CD4-positive, alpha-beta T cell (primary cell): ENCODE measurements at regions not wholly inside any gene's neighbourhood (a gene's known extent, or its start where the extent isn't known, plus 50 kb on each side); places are given as distances from the start of the nearest gene placed in this dataset.

Source experiments
- ATAC-seq: fragments of 200-7000 bp; cut with Tn5 transposase; one replicate; pipeline ENCODE4 v1.10.0; 2022; ENCODE audit warnings: mild to moderate bottlenecking; ENCODE audit not compliant: poor library complexity
- CTCF ChIA-PET: fragments of 350-600 bp; sonication (Branson Sonifier 250); formaldehyde crosslinking; loops from one replicate; lab custom pipeline; 2021; ENCODE audit warnings: antibody characterized with exemption, inconsistent platforms; lab: Charles Lee
- POLR2A ChIA-PET: fragments of 350-600 bp; sonication (Branson Sonifier 250); formaldehyde crosslinking; loops from one replicate; lab custom pipeline; 2021; ENCODE audit warnings: antibody characterized with exemption, inconsistent platforms; lab: Charles Lee
- DNase-seq, 14 experiments: peaks; one replicate each; pipeline ENCODE4 v3.0.0-alpha.2; 2013 to 2020; ENCODE audit warnings: mixed read lengths in 2 of 14
- H3K27ac ChIP-seq, 2 donors: one replicate each; pipeline versions ENCODE4 v1.5.1 to v1.7.0; 2013; ENCODE audit warnings: low read length in 2 of 2, low read depth in 1 of 2, mild to moderate bottlenecking in 1 of 2
- H3K27me3 ChIP-seq, 2 experiments: 1 replicate in 1 of 2; 2 replicates in 1 of 2; pipeline versions ENCODE4 v1.6.1 to v1.7.0; 2013; ENCODE audit warnings: low read length in 2 of 2, control low read depth in 1 of 2, mild to moderate bottlenecking in 1 of 2, moderate library complexity in 1 of 2; ENCODE audit not compliant: insufficient read depth in 2 of 2, control insufficient read depth in 1 of 2
- H3K36me3 ChIP-seq: one replicate; pipeline ENCODE4 v1.6.1; 2013; ENCODE audit warnings: low read length, control low read depth; ENCODE audit not compliant: insufficient read depth
- H3K4me1 ChIP-seq: one replicate; pipeline ENCODE4 v1.6.1; 2013; ENCODE audit warnings: low read length, control low read depth; ENCODE audit not compliant: insufficient read depth
- H3K4me3 ChIP-seq: one replicate; pipeline ENCODE4 v1.5.1; 2013; ENCODE audit warnings: mild to moderate bottlenecking, low read length, moderate library complexity
- H3K9me3 ChIP-seq, 2 experiments: 1 replicate in 1 of 2; 2 replicates in 1 of 2; pipeline versions ENCODE4 v1.6.1 to v1.7.0; 2013; ENCODE audit warnings: low read length in 2 of 2, mild to moderate bottlenecking in 2 of 2, control low read depth in 1 of 2, moderate library complexity in 1 of 2; ENCODE audit not compliant: control insufficient read depth in 1 of 2, insufficient read depth in 1 of 2
- H3K27ac Mint-ChIP-seq: one replicate; pipeline ENCODE4 v1.8.0; 2020; ENCODE audit warnings: mixed read lengths
- H3K27me3 Mint-ChIP-seq: one replicate; pipeline ENCODE4 v1.8.0; 2021; ENCODE audit warnings: mixed read lengths
- H3K36me3 Mint-ChIP-seq: one replicate; pipeline ENCODE4 v1.8.0; 2021; ENCODE audit warnings: low read depth, mixed read lengths
- H3K4me1 Mint-ChIP-seq: one replicate; pipeline ENCODE4 v1.8.0; 2021; ENCODE audit warnings: low read depth, mixed read lengths
- H3K4me3 Mint-ChIP-seq: one replicate; pipeline ENCODE4 v1.8.0; 2020; ENCODE audit warnings: mild to moderate bottlenecking, mixed read lengths
- H3K9me3 Mint-ChIP-seq: one replicate; pipeline ENCODE4 v1.8.0; 2020; ENCODE audit warnings: mixed read lengths
- intact Hi-C, 2 experiments: fragments of 100-400 bp; cut with DNase I in 1 of 2; cut with micrococcal nuclease in 1 of 2; formaldehyde crosslinking; loops; one replicate each; pipeline versions ENCODE4 v1.15.1 to v1.9.0; 2023 to 2025; cut with DNase I, micrococcal nuclease
- TF ChIP-seq, protein P1 (sequence below): fragments of 200-600 bp; IDR thresholded peaks from one replicate; pipeline ENCODE4 v1.8.0; 2022; ENCODE audit warnings: antibody characterized with exemption, mild to moderate bottlenecking

DNA sequence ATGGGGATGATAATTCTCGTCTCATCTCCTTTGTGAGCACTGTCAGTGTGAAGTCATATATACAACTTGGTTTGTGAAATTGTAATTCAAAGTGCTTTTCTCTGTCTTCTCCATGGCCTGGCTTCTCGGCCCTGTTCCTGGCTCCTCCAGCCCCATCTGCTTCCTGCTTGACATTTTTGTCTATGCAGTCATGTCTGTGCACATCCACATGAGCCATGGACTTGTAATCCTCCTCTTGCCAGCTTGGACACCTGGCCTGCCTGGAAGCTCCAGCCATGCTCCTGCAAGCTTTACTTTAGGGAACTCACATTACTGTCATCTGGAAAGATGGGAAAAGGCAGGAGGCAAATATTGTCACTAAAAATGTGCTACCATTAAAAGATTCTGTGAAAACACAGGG, 576.0 kb upstream of the DPP6 start:
- peaks cover 0 to 18% of the 10 kb centered on the region in 2 experiments for H3K9me3 ChIP-seq
- no peaks in the 10 kb centered on the region for H3K27me3 ChIP-seq
- ChIA-PET CTCF (no interaction called here), POLR2A (no interaction called here)
- no peak for DNase-seq
- Mint-ChIP-seq H3K4me3 (no peak overlapping the region), H3K4me1 (no peaks in the 10 kb centered on the region), H3K36me3 (no peaks in the 10 kb centered on the region), H3K27me3 (no peaks in the 10 kb centered on the region), H3K9me3 (peaks cover 3% of the 10 kb centered on the region), H3K27ac (no peak overlapping the region)
- TF ChIP-seq, protein P1, sequence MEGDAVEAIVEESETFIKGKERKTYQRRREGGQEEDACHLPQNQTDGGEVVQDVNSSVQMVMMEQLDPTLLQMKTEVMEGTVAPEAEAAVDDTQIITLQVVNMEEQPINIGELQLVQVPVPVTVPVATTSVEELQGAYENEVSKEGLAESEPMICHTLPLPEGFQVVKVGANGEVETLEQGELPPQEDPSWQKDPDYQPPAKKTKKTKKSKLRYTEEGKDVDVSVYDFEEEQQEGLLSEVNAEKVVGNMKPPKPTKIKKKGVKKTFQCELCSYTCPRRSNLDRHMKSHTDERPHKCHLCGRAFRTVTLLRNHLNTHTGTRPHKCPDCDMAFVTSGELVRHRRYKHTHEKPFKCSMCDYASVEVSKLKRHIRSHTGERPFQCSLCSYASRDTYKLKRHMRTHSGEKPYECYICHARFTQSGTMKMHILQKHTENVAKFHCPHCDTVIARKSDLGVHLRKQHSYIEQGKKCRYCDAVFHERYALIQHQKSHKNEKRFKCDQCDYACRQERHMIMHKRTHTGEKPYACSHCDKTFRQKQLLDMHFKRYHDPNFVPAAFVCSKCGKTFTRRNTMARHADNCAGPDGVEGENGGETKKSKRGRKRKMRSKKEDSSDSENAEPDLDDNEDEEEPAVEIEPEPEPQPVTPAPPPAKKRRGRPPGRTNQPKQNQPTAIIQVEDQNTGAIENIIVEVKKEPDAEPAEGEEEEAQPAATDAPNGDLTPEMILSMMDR: no peak
- intact Hi-C loops: no loop called here
- no peak overlapping the region for H3K27ac ChIP-seq
- no peaks in the 10 kb centered on the region for H3K4me1 ChIP-seq
- H3K36me3 ChIP-seq: no peaks in the 10 kb centered on the region
- no peak for ATAC-seq
- H3K4me3 ChIP-seq: no peak overlapping the region

DNA sequence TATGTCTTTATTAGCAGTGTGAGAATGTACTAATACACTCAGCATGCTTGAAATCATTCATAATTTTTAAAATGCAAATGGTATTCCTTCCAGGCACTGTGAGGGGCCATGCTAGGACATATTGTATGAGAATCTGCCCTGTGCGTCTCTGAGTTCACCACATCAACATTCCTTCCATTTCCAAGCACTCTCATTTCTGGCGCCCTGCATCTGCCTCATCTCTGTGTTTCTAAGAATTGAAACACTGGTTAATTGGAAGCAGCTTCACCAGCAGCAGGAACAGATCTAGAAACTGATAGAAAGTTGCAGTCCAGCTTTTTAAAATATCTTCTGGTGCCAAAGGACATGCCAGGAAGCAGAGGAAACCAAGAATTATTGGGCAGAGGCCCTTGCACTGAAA, 555.9 kb upstream of the DPP6 start:
- TF ChIP-seq, protein P1: no peak
- ChIA-PET CTCF (no interaction called here), POLR2A (no interaction called here)
- Mint-ChIP-seq H3K27me3 (no peaks in the 10 kb centered on the region), H3K4me3 (no peak overlapping the region), H3K36me3 (no peaks in the 10 kb centered on the region), H3K27ac (no peak overlapping the region), H3K4me1 (no peaks in the 10 kb centered on the region), H3K9me3 (peaks cover 2% of the 10 kb centered on the region)
- no peaks in the 10 kb centered on the region for H3K27me3 ChIP-seq
- H3K36me3 ChIP-seq: no peaks in the 10 kb centered on the region
- no peaks in the 10 kb centered on the region for H3K4me1 ChIP-seq
- H3K27ac ChIP-seq: no peak overlapping the region
- DNase-seq (no peak), ATAC-seq (no peak)
- peaks cover 0 to 6% of the 10 kb centered on the region in 2 experiments for H3K9me3 ChIP-seq
- intact Hi-C loops: no loop called here
- H3K4me3 ChIP-seq: no peak overlapping the region

DNA sequence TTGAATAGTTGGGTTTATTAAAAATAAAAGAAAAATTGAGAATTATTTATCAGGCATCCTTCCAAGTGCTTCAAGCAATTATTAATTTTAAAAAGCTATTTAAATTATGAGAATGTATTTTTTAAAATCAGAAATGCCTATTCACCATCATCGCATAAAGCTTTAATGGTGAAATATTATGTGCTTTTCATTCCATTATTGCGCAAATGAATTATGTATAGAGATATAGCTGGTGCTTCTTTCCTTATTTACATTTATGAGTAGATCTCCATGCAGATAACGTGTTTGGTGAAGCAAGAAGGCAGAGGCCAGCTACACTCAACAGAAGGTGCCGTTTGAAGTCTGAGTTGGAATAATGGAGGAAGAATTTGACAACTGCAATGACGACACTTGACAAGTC, 549.1 kb upstream of the DPP6 start:
- no peak for ATAC-seq
- TF ChIP-seq, protein P1: no peak
- no peaks in the 10 kb centered on the region for H3K27me3 ChIP-seq
- Mint-ChIP-seq H3K27me3 (no peaks in the 10 kb centered on the region), H3K36me3 (no peaks in the 10 kb centered on the region), H3K9me3 (no peaks in the 10 kb centered on the region), H3K4me3 (no peak overlapping the region), H3K4me1 (no peaks in the 10 kb centered on the region), H3K27ac (no peak overlapping the region)
- ChIA-PET CTCF (no interaction called here), POLR2A (no interaction called here)
- no peak overlapping the region for H3K4me3 ChIP-seq
- no peaks in the 10 kb centered on the region for H3K36me3 ChIP-seq
- no peaks in the 10 kb centered on the region for H3K4me1 ChIP-seq
- peaks cover 0 to 23% of the 10 kb centered on the region in 2 experiments for H3K9me3 ChIP-seq
- DNase-seq: no peak
- intact Hi-C loops: no loop called here
- no peak overlapping the region for H3K27ac ChIP-seq
